OCI-LY1 (cell line): ENCODE measurements at regions not wholly inside any gene's neighbourhood (a gene's known extent, or its start where the extent isn't known, plus 50 kb on each side); places are given as distances from the start of the nearest gene placed in this dataset.

Source experiments
- CTCF ChIP-seq: fragments of 200-600 bp; sonication (generic), shearing (Covaris generic); IDR thresholded peaks from 2 replicates; pipeline ENCODE4 v1.5.1; 2017; ENCODE audit warnings: mild to moderate bottlenecking, antibody characterized with exemption, low read length, moderate library complexity, mixed read lengths
- EZH2 ChIP-seq: fragments of 200-600 bp; sonication (generic), shearing (Covaris generic); IDR thresholded peaks from 2 replicates; pipeline ENCODE4 v1.8.0; 2017; ENCODE audit warnings: borderline replicate concordance, mixed run types, mild to moderate bottlenecking, antibody characterized with exemption, low read length, moderate library complexity, mixed read lengths

DNA sequence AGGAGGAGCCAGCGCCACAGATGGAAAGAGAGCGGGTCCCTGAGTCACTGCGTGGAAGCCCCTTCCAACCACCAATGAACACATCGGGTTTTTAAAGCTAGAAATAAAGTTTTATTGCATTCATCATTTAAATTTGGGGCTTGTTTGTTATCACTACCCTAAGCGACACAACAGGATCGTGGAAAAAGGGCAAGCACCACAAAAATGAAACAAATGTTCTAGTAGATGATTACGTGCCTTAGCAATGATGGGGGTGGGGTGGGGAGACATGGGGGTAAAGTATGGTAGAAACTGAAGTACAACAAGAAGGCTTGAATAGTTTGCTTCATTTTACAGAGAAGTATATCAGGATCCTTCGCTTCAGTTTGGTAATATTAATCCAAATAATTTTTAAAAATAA lies 221.6 kb upstream of the ATP10A start:
- TF ChIP-seq CTCF (no peak), EZH2 (no peak)
